Uterus (tissue), 2 donors: ENCODE measurements at regions not wholly inside any gene's neighbourhood (a gene's known extent, or its start where the extent isn't known, plus 50 kb on each side); places are given as distances from the start of the nearest gene placed in this dataset.

Experiments used
- CTCF ChIP-seq, 4 experiments: fragments of 200-600 bp in 2 of 4; fragments of 450-650 bp in 2 of 4; sonication (generic) in 2 of 4; IDR thresholded peaks; one replicate each; pipeline ENCODE4 v1.5.1; 2016 to 2019; ENCODE audit warnings: antibody characterized with exemption in 4 of 4, mild to moderate bottlenecking in 2 of 4, moderate library complexity in 1 of 4
- POLR2A ChIP-seq, 2 donors: fragments of 450-650 bp; IDR thresholded peaks; one replicate each; pipeline ENCODE4 v1.6.1; 2016; ENCODE audit warnings: antibody characterized with exemption in 2 of 2, mild to moderate bottlenecking in 1 of 2, moderate library complexity in 1 of 2

GRCh38 chr1:8217011-8217711 is 100.8 kb upstream of the SLC45A1 start:
- peak in 3 of 4 experiments; percentile 6 to 36 (median 19) for TF ChIP-seq CTCF (IDR thresholded peaks at IDR 0.05)
- no peak for TF ChIP-seq POLR2A (IDR thresholded peaks at IDR 0.05)
